ENCODE measurements at regions not wholly inside any gene's neighbourhood (a gene's known extent, or its start where the extent isn't known, plus 50 kb on each side); places are given as distances from the start of the nearest gene placed in this dataset.
"Not testable (repeated sequence)": the region's sequence is repeated elsewhere in the genome, so short reads cannot be mapped to it uniquely, and the experiment has no call there.

DNA sequence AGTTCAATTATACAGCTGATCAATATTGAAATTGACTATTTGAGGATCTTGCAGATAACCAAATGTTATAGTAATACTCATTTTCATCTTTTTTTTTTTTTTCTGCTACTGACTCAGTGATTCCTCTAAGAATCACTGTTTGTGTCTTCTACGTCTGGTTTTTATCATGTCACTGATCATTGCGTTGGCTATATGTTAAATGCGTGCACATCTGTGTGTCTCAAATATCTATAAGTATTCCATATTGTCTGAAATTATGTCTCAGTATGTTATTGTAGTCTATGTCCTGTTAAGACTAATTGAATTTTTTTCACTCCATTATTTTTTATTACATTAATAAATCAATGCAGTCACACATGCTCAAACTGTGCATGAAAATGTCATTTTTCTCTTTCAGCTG is 200.5 kb downstream of the PCDH20 start:
- Histone ChIP-seq H3K4me1 (no peaks in the 10 kb centered on the region), H3K4me3 (no peak overlapping the region), H3K27me3 (no peaks in the 10 kb centered on the region), H3K9me3 (no peaks in the 10 kb centered on the region), H3K36me3 (no peaks in the 10 kb centered on the region), H3K27ac (no peak overlapping the region)
- TF ChIP-seq, protein P1, sequence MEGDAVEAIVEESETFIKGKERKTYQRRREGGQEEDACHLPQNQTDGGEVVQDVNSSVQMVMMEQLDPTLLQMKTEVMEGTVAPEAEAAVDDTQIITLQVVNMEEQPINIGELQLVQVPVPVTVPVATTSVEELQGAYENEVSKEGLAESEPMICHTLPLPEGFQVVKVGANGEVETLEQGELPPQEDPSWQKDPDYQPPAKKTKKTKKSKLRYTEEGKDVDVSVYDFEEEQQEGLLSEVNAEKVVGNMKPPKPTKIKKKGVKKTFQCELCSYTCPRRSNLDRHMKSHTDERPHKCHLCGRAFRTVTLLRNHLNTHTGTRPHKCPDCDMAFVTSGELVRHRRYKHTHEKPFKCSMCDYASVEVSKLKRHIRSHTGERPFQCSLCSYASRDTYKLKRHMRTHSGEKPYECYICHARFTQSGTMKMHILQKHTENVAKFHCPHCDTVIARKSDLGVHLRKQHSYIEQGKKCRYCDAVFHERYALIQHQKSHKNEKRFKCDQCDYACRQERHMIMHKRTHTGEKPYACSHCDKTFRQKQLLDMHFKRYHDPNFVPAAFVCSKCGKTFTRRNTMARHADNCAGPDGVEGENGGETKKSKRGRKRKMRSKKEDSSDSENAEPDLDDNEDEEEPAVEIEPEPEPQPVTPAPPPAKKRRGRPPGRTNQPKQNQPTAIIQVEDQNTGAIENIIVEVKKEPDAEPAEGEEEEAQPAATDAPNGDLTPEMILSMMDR (IDR thresholded peaks at IDR 0.05) = no peak
- TF ChIP-seq POLR2A (IDR thresholded peaks at IDR 0.05) (no peak), EP300 (IDR thresholded peaks at IDR 0.05) (no peak)
- no peak for DNase-seq (ENCODE audit: low spot score in 2 of 2)
- 76 to 86% methylated on average over 3 of the region's 3 CpGs for whole genome bisulfite sequencing, 2 donors

DNA sequence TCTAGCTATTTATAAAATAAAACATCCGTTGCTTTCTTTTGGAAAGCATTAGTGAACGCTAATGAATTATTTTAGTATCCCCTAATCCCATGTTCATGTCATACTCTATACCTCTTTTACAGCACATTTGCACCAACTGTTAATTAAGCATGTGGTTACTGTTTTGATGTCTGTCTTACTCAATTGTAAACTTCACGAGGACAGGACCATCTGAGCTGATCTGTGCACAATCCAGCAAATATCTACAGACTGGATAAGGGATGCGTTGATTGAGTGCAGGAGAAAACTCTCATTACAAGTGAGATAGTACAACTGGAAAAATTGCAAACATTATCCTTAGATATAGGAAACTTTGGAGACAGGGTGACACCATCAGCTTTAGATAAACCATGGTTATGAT is 201.1 kb downstream of the PCDH20 start:
- Histone ChIP-seq H3K36me3 (no peaks in the 10 kb centered on the region), H3K9me3 (no peaks in the 10 kb centered on the region), H3K27ac (no peak overlapping the region), H3K4me1 (no peaks in the 10 kb centered on the region), H3K27me3 (no peaks in the 10 kb centered on the region), H3K4me3 (no peak overlapping the region)
- DNase-seq (ENCODE audit: low spot score in 2 of 2) = no peak
- TF ChIP-seq POLR2A (IDR thresholded peaks at IDR 0.05) (no peak), EP300 (IDR thresholded peaks at IDR 0.05) (no peak)
- TF ChIP-seq, protein P1 (IDR thresholded peaks at IDR 0.05) = no peak
- 79 to 85% methylated on average over 4 of the region's 4 CpGs for WGBS, 2 donors

DNA sequence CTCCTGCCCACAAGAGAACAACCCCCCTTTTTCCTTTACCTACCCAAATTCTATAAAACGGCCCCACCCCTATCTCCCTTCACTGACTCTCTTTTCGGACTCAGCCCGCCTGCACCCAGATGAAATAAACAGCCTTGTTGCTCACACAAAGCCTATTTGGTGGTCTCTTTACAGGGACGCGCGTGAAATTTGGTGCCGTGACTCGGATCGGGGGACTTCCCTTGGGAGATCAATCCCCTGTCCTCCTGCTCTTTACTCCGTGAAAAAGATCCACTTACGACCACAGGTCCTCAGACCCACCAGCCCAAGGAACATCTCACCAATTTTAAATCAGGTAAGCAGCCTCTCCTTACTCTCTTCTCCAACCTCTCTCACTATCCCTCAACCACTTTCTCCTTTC is 209.8 kb downstream of the PCDH20 start:
- not testable (repeated sequence) for DNase-seq (ENCODE audit: low spot score in 2 of 2)
- 90 to 93% methylated on average over 11 of the region's 11 CpGs for WGBS, 2 donors

DNA sequence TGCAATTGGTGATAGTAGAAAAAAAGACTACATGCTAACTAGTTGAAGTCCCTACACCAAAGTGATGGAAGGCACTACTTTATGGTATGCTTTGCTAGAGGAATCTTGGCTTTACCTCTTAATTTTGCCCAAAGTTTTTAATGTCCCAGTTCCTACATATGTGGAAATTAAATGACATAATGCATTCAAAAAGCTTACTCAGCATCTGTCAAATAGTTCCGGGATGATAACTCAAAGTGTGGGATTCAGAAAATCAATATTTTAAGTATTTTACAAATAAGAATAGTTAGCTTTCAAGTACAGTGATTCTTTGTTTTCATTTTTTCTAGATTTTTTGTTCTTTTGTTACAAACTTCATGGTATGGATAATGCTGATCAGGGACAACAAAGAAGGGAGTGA is 211.6 kb downstream of the PCDH20 start:
- no peaks in the 10 kb centered on the region for H3K36me3 ChIP-seq
- no peaks in the 10 kb centered on the region for H3K27me3 ChIP-seq
- no peak overlapping the region for H3K4me3 ChIP-seq
- no peak overlapping the region for H3K27ac ChIP-seq
- H3K9me3 ChIP-seq = no peaks in the 10 kb centered on the region
- no peaks in the 10 kb centered on the region for H3K4me1 ChIP-seq
- TF ChIP-seq EP300 (IDR thresholded peaks at IDR 0.05) = no peak
- TF ChIP-seq, protein P1 (IDR thresholded peaks at IDR 0.05) = no peak
- no peak for DNase-seq (ENCODE audit: low spot score in 2 of 2)
- WGBS, 2 donors = 55 to 67% methylated on average over 1 of the region's 1 CpG

More for the DNA sequence above, 209.8 kb downstream of the PCDH20 start:
- H3K27ac ChIP-seq, H3K9me3 ChIP-seq, H3K4me3 ChIP-seq, H3K27me3 ChIP-seq, H3K36me3 ChIP-seq, H3K4me1 ChIP-seq: not testable (repeated sequence)

DNA sequence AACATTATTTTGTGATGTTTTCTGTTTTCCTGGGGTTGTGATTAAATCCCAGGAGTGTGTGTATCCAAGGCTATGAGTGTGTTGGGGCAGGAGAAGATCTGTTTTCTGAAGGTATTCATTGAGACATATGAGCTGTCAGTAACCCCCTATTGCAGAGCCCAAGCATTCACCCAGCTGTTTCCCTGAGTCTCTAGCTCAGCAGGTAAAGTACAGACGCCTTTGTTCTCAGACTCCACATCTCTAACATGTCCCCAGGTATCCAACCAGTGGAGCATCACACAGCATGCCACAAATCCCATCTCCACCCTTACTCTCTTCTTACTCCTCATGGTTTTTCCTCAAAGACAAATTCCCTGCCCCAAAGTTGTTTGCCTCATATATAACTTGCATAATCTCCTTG is 213.6 kb downstream of the PCDH20 start:
- no peak overlapping the region for H3K4me3 ChIP-seq
- no peak overlapping the region for H3K27ac ChIP-seq
- no peaks in the 10 kb centered on the region for H3K36me3 ChIP-seq
- 18 to 29% methylated on average over 1 of the region's 1 CpG for WGBS, 2 donors
- H3K27me3 ChIP-seq = no peaks in the 10 kb centered on the region
- TF ChIP-seq, protein P1 (IDR thresholded peaks at IDR 0.05) = no peak
- no peak for TF ChIP-seq POLR2A (IDR thresholded peaks at IDR 0.05)
- TF ChIP-seq EP300 (IDR thresholded peaks at IDR 0.05) = no peak
- no peaks in the 10 kb centered on the region for H3K4me1 ChIP-seq
- no peak for DNase-seq (ENCODE audit: low spot score in 2 of 2)
- no peaks in the 10 kb centered on the region for H3K9me3 ChIP-seq

DNA sequence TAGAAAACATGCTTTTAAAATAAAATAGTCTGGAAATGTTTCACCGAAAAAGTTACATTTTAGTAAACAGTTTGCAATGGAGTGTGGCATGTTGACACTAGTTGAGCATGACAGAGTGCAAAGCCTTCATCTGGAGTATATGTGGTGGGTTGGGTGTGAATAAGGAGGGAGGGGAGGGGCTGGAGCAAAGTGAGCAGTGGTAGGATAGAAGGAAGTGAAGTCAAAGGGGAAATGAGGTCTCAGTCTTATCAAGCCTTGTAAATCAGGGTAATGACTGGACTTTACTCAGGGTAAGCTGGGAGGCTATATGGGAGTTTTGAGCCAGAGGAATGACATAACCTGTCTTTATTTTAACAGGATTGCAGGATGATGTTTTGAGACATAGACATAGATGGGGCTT is 222.8 kb downstream of the PCDH20 start:
- H3K27ac ChIP-seq = no peak overlapping the region
- no peaks in the 10 kb centered on the region for H3K4me1 ChIP-seq
- no peaks in the 10 kb centered on the region for H3K9me3 ChIP-seq
- WGBS, 2 donors = 85 to 91% methylated on average over 1 of the region's 1 CpG
- TF ChIP-seq POLR2A (IDR thresholded peaks at IDR 0.05) (no peak), EP300 (IDR thresholded peaks at IDR 0.05) (no peak)
- TF ChIP-seq, protein P1 (IDR thresholded peaks at IDR 0.05) = no peak
- no peak for DNase-seq (ENCODE audit: low spot score in 2 of 2)
- H3K4me3 ChIP-seq = no peak overlapping the region
- H3K27me3 ChIP-seq = no peaks in the 10 kb centered on the region
- H3K36me3 ChIP-seq = no peaks in the 10 kb centered on the region

Measured in tibial nerve (tissue), 4 donors.